ENCODE measurements at regions not wholly inside any gene's neighbourhood (a gene's known extent, or its start where the extent isn't known, plus 50 kb on each side); places are given as distances from the start of the nearest gene placed in this dataset.

DNA sequence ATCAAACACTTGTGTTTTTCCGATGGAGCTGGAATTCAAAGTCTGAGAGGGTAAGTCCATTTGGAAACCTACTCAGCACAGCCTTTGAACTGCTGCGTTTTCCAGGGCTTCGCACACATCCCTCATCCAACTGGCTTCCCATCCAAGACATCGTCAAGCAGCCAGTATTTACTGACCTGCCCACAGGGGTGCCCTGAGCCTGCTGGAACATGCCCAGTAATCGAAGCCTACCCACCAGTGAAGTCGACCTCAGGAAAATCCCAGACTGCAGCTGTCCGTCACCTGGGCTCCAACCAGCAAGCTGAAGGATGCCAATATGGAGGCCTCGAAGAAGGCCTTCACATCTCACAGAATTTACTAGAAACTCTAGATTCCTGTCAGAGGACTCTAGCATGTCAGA, 261.6 kb downstream of the PLPP3 start:
- TF ChIP-seq, protein P1, sequence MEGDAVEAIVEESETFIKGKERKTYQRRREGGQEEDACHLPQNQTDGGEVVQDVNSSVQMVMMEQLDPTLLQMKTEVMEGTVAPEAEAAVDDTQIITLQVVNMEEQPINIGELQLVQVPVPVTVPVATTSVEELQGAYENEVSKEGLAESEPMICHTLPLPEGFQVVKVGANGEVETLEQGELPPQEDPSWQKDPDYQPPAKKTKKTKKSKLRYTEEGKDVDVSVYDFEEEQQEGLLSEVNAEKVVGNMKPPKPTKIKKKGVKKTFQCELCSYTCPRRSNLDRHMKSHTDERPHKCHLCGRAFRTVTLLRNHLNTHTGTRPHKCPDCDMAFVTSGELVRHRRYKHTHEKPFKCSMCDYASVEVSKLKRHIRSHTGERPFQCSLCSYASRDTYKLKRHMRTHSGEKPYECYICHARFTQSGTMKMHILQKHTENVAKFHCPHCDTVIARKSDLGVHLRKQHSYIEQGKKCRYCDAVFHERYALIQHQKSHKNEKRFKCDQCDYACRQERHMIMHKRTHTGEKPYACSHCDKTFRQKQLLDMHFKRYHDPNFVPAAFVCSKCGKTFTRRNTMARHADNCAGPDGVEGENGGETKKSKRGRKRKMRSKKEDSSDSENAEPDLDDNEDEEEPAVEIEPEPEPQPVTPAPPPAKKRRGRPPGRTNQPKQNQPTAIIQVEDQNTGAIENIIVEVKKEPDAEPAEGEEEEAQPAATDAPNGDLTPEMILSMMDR (conservative IDR thresholded peaks at IDR 0.05) = no peak
- TF ChIP-seq EZH2 (IDR thresholded peaks at IDR 0.05; ENCODE audit: low read depth) = no peak
